GM12878 (cell line): ENCODE measurements at regions not wholly inside any gene's neighbourhood (a gene's known extent, or its start where the extent isn't known, plus 50 kb on each side); places are given as distances from the start of the nearest gene placed in this dataset.
A peak's percentile ranks its signal among the peaks of the same experiment; 100 is the strongest.

Experiments
- BCLAF1 ChIP-seq: fragments of 450-650 bp; IDR thresholded peaks from 2 replicates; pipeline ENCODE4 v1.6.1; 2017; ENCODE audit warnings: antibody characterized with exemption, mild to moderate bottlenecking, moderate library complexity
- IRF5 ChIP-seq: fragments of 450-650 bp; IDR thresholded peaks from 2 replicates; pipeline ENCODE4 v1.6.1; 2017; ENCODE audit warnings: borderline replicate concordance
- NFIC ChIP-seq: IDR thresholded peaks from 2 replicates; pipeline ENCODE4 v1.6.1; 2012; ENCODE audit warnings: low read depth, mild to moderate bottlenecking, inconsistent platforms, low read length, moderate library complexity
- SP1 ChIP-seq: IDR thresholded peaks from one replicate; pipeline ENCODE4 v1.6.1; 2011; ENCODE audit warnings: low read depth, low read length
- TCF3 ChIP-seq: IDR thresholded peaks from 2 replicates; pipeline ENCODE4 v1.6.1; 2012; ENCODE audit warnings: low read depth, mild to moderate bottlenecking, low read length, borderline replicate concordance; ENCODE audit not compliant: insufficient read depth
- TF ChIP-seq, protein P1 (sequence below): fragments of 450-650 bp; formaldehyde crosslinking; IDR thresholded peaks from 2 replicates; pipeline ENCODE4 v1.5.0; 2022; ENCODE audit warnings: mild to moderate bottlenecking, missing genetic modification characterization

DNA sequence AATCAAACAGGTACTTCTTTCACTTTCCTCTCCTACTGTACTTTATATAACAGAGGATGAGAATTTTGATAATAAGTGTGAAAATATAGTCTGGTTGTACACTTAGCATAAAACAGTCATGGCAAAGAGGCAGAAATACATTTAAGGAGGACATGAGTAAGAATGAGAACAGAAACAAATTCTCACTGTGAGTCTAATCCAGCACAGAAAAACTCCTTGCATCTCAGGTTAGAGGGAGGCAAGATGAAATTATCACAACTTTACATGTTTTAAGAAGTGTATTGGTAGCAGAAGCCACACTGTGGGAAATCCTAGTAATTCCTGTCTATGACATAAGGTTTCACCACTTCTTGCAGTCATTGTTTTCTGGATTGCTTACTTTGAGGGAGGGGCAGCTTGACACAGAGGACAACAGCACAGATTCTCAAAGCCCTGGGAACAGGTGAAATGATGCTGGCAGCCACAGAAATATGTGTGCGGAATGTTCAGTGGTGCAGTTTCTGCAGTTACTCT is 733.6 kb upstream of the GBE1 start (continued):
- TF ChIP-seq, protein P1, sequence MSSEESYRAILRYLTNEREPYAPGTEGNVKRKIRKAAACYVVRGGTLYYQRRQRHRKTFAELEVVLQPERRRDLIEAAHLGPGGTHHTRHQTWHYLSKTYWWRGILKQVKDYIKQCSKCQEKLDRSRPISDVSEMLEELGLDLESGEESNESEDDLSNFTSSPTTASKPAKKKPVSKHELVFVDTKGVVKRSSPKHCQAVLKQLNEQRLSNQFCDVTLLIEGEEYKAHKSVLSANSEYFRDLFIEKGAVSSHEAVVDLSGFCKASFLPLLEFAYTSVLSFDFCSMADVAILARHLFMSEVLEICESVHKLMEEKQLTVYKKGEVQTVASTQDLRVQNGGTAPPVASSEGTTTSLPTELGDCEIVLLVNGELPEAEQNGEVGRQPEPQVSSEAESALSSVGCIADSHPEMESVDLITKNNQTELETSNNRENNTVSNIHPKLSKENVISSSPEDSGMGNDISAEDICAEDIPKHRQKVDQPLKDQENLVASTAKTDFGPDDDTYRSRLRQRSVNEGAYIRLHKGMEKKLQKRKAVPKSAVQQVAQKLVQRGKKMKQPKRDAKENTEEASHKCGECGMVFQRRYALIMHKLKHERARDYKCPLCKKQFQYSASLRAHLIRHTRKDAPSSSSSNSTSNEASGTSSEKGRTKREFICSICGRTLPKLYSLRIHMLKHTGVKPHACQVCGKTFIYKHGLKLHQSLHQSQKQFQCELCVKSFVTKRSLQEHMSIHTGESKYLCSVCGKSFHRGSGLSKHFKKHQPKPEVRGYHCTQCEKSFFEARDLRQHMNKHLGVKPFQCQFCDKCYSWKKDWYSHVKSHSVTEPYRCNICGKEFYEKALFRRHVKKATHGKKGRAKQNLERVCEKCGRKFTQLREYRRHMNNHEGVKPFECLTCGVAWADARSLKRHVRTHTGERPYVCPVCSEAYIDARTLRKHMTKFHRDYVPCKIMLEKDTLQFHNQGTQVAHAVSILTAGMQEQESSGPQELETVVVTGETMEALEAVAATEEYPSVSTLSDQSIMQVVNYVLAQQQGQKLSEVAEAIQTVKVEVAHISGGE (CRISPR knock-in tag) = no peak
- TF ChIP-seq TCF3 (no peak), SP1 (no peak), IRF5 (no peak), BCLAF1 (no peak), NFIC (peak; percentile 77; the same call in 1 of the 2 replicates)
